NCI-H345 treated with DMSO at 0.1 percent for 48 hours (cell line): ENCODE measurements at regions not wholly inside any gene's neighbourhood (a gene's known extent, or its start where the extent isn't known, plus 50 kb on each side); places are given as distances from the start of the nearest gene placed in this dataset.
"Not testable (repeated sequence)": the region's sequence is repeated elsewhere in the genome, so short reads cannot be mapped to it uniquely, and the experiment has no call there.

Experiments
- DNase-seq: peaks from one replicate; lab custom pipeline; 2025; ENCODE audit not compliant: unreplicated experiment; lab: John Stamatoyannopoulos, UW

GRCh38 chr5:17951392-17952169, 317.3 kb downstream of the TAF11L14 start:
- peak; percentile 6 for DNase-seq

GRCh38 chr5:17952231-17952630, 318.0 kb downstream of the TAF11L14 start:
- DNase-seq: no peak

GRCh38 chr5:17964067-17964466, 329.8 kb downstream of the TAF11L14 start:
- no peak for DNase-seq

- peak; percentile 30 for DNase-seq
Observed at GRCh38 chr5:17966640-17967402, 332.6 kb downstream of the TAF11L14 start.

GRCh38 chr5:17976404-17976803, 342.1 kb downstream of the TAF11L14 start:
- no peak for DNase-seq

- DNase-seq: no peak
Observed at GRCh38 chr5:17978954-17979353, 344.7 kb downstream of the TAF11L14 start.

- DNase-seq: not testable (repeated sequence)
Observed at GRCh38 chr5:17982626-17983025, 348.4 kb downstream of the TAF11L14 start.

- DNase-seq: no peak
Observed at GRCh38 chr5:17989036-17989435, 354.8 kb downstream of the TAF11L14 start.

GRCh38 chr5:17989567-17990563, 355.6 kb downstream of the TAF11L14 start:
- DNase-seq: no peak

- DNase-seq: peak; percentile 80
Observed at GRCh38 chr5:17991775-17992174, 357.5 kb downstream of the TAF11L14 start.

- DNase-seq: no peak
Observed at GRCh38 chr5:17992291-17992690, 358.0 kb downstream of the TAF11L14 start.

- no peak for DNase-seq
Observed at GRCh38 chr5:17995997-17996396, 361.7 kb downstream of the TAF11L14 start.

- DNase-seq: no peak
Observed at GRCh38 chr5:17999858-18000257, 365.6 kb downstream of the TAF11L14 start.

GRCh38 chr5:18000744-18001143, 366.5 kb downstream of the TAF11L14 start:
- DNase-seq: no peak

GRCh38 chr5:18003312-18003711, 369.1 kb downstream of the TAF11L14 start:
- no peak for DNase-seq

- DNase-seq: no peak
Observed at GRCh38 chr5:18003784-18004183, 369.5 kb downstream of the TAF11L14 start.

- not testable (repeated sequence) for DNase-seq
Observed at GRCh38 chr5:18006235-18006634, 372.0 kb downstream of the TAF11L14 start.

- no peak for DNase-seq
Observed at GRCh38 chr5:18008940-18009339, 374.7 kb downstream of the TAF11L14 start.

- DNase-seq: no peak
Observed at GRCh38 chr5:18010053-18010452, 375.8 kb downstream of the TAF11L14 start.

- no peak for DNase-seq
Observed at GRCh38 chr5:18018472-18018871, 384.2 kb downstream of the TAF11L14 start.

GRCh38 chr5:18023275-18023674, 389.0 kb downstream of the TAF11L14 start:
- DNase-seq: no peak
